SU-DHL-6 (cell line): ENCODE measurements at regions not wholly inside any gene's neighbourhood (a gene's known extent, or its start where the extent isn't known, plus 50 kb on each side); places are given as distances from the start of the nearest gene placed in this dataset.

Source experiments
- H2AFZ ChIP-seq: fragments of 200-600 bp; sonication (generic); 2 replicates; pipeline ENCODE4 v1.6.1; 2014; ENCODE audit warnings: low read depth, mild to moderate bottlenecking, moderate library complexity, mixed read lengths, antibody characterized with exemption, low read length; ENCODE audit not compliant: severe bottlenecking
- H3F3A ChIP-seq: fragments of 200-600 bp; shearing (Covaris generic); 2 replicates; pipeline ENCODE4 v1.6.0; 2016; ENCODE audit warnings: antibody characterized with exemption, mild to moderate bottlenecking; ENCODE audit not compliant: insufficient read depth
- H3K27ac ChIP-seq: fragments of 200-600 bp; sonication (generic); 2 replicates; pipeline ENCODE4 v1.5.1; 2016; ENCODE audit warnings: low read depth, mild to moderate bottlenecking, low read length, moderate library complexity, mixed read lengths
- H3K27me3 ChIP-seq: fragments of 200-600 bp; sonication (generic), shearing (Covaris generic); 2 replicates; pipeline ENCODE4 v1.6.0; 2014; ENCODE audit warnings: mild to moderate bottlenecking, low read length
- H3K36me3 ChIP-seq: fragments of 200-600 bp; sonication (generic); 2 replicates; pipeline ENCODE4 v1.6.1; 2014; ENCODE audit warnings: mild to moderate bottlenecking, low read length, mixed read lengths
- H3K4me2 ChIP-seq: fragments of 300-600, 200-600 bp; shearing (Covaris generic), sonication (generic); 2 replicates; pipeline ENCODE4 v1.6.0; 2014; ENCODE audit warnings: low read length, low read depth, mild to moderate bottlenecking; ENCODE audit not compliant: poor library complexity, severe bottlenecking
- H3K4me3 ChIP-seq: fragments of 200-600 bp; sonication (generic); 2 replicates; pipeline ENCODE4 v1.5.1; 2014; ENCODE audit warnings: antibody characterized with exemption, low read length, mild to moderate bottlenecking, mixed read lengths; ENCODE audit not compliant: insufficient read depth, poor library complexity, severe bottlenecking
- H3K79me2 ChIP-seq: fragments of 200-600 bp; sonication (generic); 2 replicates; pipeline ENCODE4 v1.6.1; 2014; ENCODE audit warnings: mild to moderate bottlenecking, low read length, moderate library complexity; ENCODE audit not compliant: insufficient read depth
- H3K9ac ChIP-seq: fragments of 200-600 bp; sonication (generic); 2 replicates; pipeline ENCODE4 v1.7.0; 2014; ENCODE audit warnings: mild to moderate bottlenecking, low read length
- H3K9me2 ChIP-seq: fragments of 200-600 bp; sonication (generic); replicated peaks from 2 replicates; pipeline ENCODE4 v1.6.1; 2014; ENCODE audit warnings: low read length; ENCODE audit not compliant: insufficient read depth
- H3K9me3 ChIP-seq: fragments of 200-600 bp; sonication (generic); 2 replicates; pipeline ENCODE4 v1.6.1; 2014; ENCODE audit warnings: low read length, mixed read lengths; ENCODE audit not compliant: insufficient read depth
- H4K20me1 ChIP-seq: fragments of 200-600 bp; sonication (generic); 2 replicates; pipeline ENCODE4 v1.6.1; 2014; ENCODE audit warnings: low read depth, mild to moderate bottlenecking, antibody characterized with exemption, low read length, moderate library complexity, mixed read lengths
- EZH2phosphoT487 ChIP-seq: fragments of 200-600 bp; sonication (generic), shearing (Covaris generic); conservative IDR thresholded peaks from 2 replicates; pipeline ENCODE4 v1.6.1; 2018; ENCODE audit warnings: mild to moderate bottlenecking, antibody characterized with exemption, low read length, moderate library complexity, mixed read lengths
- TF ChIP-seq, protein P1 (sequence below): fragments of 200-600 bp; sonication (generic); IDR thresholded peaks from one replicate; pipeline ENCODE4 v1.5.1; 2017; ENCODE audit warnings: antibody characterized with exemption, mild to moderate bottlenecking, low read length, moderate library complexity; ENCODE audit not compliant: insufficient read depth, poor library complexity, severe bottlenecking

DNA sequence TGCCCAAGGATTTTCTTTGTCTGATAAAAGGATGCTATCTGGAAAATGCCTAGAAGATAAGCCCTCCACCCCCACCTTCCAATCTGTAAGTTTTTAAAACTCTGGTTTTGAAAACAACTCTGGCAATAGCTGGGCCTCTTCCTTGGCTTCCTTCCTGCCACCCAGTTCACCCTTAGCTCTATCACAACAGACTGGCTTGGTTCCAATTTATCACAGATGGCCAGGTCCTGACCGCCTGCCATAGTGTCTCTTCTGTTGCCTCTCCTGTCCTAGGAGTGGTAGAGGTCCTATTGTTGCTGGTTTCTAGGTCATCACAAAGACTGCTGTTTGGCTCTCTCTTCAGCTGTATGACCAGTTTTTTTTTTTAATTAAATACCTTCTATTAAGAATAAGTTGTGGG, 1727.9 kb upstream of the SLC39A10 start:
- Histone ChIP-seq H3K27ac (no peak overlapping the region), H3K27me3 (no peaks in the 10 kb centered on the region), H3K9me3 (no peaks in the 10 kb centered on the region), H4K20me1 (no peaks in the 10 kb centered on the region), H3K79me2 (no peaks in the 10 kb centered on the region), H3K9me2 (no peaks in the 10 kb centered on the region), H3F3A (no peaks in the 10 kb centered on the region), H3K9ac (no peak overlapping the region), H3K4me3 (no peak overlapping the region), H3K4me2 (no peak overlapping the region), H2AFZ (no peak overlapping the region), H3K36me3 (no peaks in the 10 kb centered on the region)
- TF ChIP-seq EZH2phosphoT487 = no peak
- TF ChIP-seq, protein P1, sequence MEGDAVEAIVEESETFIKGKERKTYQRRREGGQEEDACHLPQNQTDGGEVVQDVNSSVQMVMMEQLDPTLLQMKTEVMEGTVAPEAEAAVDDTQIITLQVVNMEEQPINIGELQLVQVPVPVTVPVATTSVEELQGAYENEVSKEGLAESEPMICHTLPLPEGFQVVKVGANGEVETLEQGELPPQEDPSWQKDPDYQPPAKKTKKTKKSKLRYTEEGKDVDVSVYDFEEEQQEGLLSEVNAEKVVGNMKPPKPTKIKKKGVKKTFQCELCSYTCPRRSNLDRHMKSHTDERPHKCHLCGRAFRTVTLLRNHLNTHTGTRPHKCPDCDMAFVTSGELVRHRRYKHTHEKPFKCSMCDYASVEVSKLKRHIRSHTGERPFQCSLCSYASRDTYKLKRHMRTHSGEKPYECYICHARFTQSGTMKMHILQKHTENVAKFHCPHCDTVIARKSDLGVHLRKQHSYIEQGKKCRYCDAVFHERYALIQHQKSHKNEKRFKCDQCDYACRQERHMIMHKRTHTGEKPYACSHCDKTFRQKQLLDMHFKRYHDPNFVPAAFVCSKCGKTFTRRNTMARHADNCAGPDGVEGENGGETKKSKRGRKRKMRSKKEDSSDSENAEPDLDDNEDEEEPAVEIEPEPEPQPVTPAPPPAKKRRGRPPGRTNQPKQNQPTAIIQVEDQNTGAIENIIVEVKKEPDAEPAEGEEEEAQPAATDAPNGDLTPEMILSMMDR = no peak

DNA sequence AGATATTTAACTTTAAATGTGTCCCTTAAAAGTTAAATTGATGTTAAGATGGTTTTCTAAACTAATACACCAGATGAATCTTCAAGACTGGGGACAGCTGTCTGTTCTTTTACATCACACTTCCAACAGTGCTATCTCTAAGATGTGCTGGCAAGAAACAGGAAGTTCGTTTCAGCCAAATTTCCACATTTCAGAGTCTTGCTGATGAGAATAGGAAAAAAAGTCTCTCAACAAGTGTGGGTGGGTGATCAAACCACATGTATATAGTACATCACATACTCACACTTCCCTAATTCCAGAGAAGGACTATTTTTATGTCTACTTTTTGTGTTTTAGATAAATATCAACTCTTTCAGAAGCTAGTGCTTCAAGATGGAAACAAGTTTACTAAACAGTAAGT, 1712.8 kb upstream of the TMEFF2 start:
- Histone ChIP-seq H3K9me3 (no peaks in the 10 kb centered on the region), H3K4me3 (no peak overlapping the region), H3K4me2 (no peak overlapping the region), H2AFZ (peak overlapping the region; percentile 28), H3K27me3 (no peaks in the 10 kb centered on the region), H4K20me1 (no peaks in the 10 kb centered on the region), H3K36me3 (no peaks in the 10 kb centered on the region), H3K27ac (no peak overlapping the region), H3K9ac (no peak overlapping the region), H3K9me2 (no peaks in the 10 kb centered on the region), H3F3A (no peaks in the 10 kb centered on the region), H3K79me2 (no peaks in the 10 kb centered on the region)
- TF ChIP-seq EZH2phosphoT487 = no peak

- H3K9ac ChIP-seq = no peak overlapping the region
- TF ChIP-seq EZH2phosphoT487 = no peak
- TF ChIP-seq, protein P1 = no peak
- H3K79me2 ChIP-seq = no peaks in the 10 kb centered on the region
- no peaks in the 10 kb centered on the region for H3K27me3 ChIP-seq
- no peak overlapping the region for H3K27ac ChIP-seq
- no peaks in the 10 kb centered on the region for H4K20me1 ChIP-seq
- H3K36me3 ChIP-seq = no peaks in the 10 kb centered on the region
- H3K9me2 ChIP-seq = no peaks in the 10 kb centered on the region
- no peak overlapping the region for H3K4me3 ChIP-seq
- no peak overlapping the region for H2AFZ ChIP-seq
- H3K9me3 ChIP-seq = no peaks in the 10 kb centered on the region
- H3F3A ChIP-seq = no peaks in the 10 kb centered on the region
- no peak overlapping the region for H3K4me2 ChIP-seq
These were observed 1705.6 kb upstream of the TMEFF2 start for GRCh38 chr2:193900292-193900691.

DNA sequence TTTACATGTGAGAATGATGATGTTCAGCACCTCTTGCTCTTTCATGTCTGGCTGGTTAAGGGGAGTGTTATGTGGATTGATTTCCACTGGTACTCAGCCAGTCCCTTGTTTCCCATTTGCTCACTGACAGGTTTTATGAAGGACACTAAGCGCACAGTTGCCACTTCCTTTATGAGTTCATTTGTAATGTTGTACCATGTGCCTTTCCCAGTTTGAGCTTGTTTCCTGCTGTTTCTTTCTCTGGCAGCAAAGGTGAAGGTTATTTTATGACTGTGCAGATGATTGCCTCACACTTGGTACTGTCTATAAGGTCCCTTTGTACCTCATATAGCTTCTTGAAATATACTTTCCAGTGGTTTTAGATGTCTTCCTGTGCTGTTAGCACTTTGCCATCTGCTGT, 1700.5 kb upstream of the TMEFF2 start:
- H2AFZ ChIP-seq = peak overlapping the region; percentile 14
- no peak overlapping the region for H3K4me2 ChIP-seq
- no peaks in the 10 kb centered on the region for H3K27me3 ChIP-seq
- no peak overlapping the region for H3K9ac ChIP-seq
- no peak overlapping the region for H3K4me3 ChIP-seq
- no peaks in the 10 kb centered on the region for H4K20me1 ChIP-seq
- no peaks in the 10 kb centered on the region for H3K9me2 ChIP-seq
- H3K27ac ChIP-seq = no peak overlapping the region
- H3F3A ChIP-seq = no peaks in the 10 kb centered on the region
- H3K79me2 ChIP-seq = no peaks in the 10 kb centered on the region
- no peaks in the 10 kb centered on the region for H3K36me3 ChIP-seq
- H3K9me3 ChIP-seq = no peaks in the 10 kb centered on the region
- TF ChIP-seq, protein P1 = no peak
- no peak for TF ChIP-seq EZH2phosphoT487
